ENCODE measurements at regions not wholly inside any gene's neighbourhood (a gene's known extent, or its start where the extent isn't known, plus 50 kb on each side); places are given as distances from the start of the nearest gene placed in this dataset.

DNA sequence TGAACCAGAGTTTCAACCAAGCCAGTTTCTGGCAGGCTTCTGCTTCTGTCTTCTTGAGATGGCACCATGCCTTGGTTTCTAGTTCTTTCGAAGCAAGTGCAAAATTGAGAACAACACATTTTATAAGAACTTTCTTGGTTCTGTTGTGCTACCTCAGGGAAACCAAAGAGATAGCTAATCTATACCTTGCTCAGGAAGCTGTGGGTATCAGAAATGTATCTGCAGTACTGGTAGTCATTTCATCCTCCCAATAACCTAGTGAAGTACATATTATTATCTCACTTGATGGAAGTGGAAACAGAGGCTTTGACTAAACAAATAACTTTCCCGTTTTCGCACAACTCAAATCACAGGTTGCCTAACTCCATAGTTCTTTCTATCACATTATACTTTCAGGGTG is 246.6 kb downstream of the ENC1 start:
- TF ChIP-seq EZH2 (IDR thresholded peaks at IDR 0.05; ENCODE audit: low read length, unreplicated experiment) (no peak), EZH2phosphoT487 (IDR thresholded peaks at IDR 0.05; ENCODE audit: borderline replicate concordance, low read length) (no peak)
- TF ChIP-seq, protein P1, sequence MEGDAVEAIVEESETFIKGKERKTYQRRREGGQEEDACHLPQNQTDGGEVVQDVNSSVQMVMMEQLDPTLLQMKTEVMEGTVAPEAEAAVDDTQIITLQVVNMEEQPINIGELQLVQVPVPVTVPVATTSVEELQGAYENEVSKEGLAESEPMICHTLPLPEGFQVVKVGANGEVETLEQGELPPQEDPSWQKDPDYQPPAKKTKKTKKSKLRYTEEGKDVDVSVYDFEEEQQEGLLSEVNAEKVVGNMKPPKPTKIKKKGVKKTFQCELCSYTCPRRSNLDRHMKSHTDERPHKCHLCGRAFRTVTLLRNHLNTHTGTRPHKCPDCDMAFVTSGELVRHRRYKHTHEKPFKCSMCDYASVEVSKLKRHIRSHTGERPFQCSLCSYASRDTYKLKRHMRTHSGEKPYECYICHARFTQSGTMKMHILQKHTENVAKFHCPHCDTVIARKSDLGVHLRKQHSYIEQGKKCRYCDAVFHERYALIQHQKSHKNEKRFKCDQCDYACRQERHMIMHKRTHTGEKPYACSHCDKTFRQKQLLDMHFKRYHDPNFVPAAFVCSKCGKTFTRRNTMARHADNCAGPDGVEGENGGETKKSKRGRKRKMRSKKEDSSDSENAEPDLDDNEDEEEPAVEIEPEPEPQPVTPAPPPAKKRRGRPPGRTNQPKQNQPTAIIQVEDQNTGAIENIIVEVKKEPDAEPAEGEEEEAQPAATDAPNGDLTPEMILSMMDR (conservative IDR thresholded peaks at IDR 0.05; ENCODE audit: low read depth, low read length), result no peak
